Astrocyte of the spinal cord (primary cell): ENCODE measurements at regions not wholly inside any gene's neighbourhood (a gene's known extent, or its start where the extent isn't known, plus 50 kb on each side); places are given as distances from the start of the nearest gene placed in this dataset.

ENCODE experiments used
- DNase-seq: peaks from one replicate; pipeline ENCODE4 v3.0.0; 2011; ENCODE audit warnings: low read depth, low spot score
- H3K4me3 ChIP-seq: 2 replicates; pipeline ENCODE4 v1.5.1; 2011; ENCODE audit warnings: low read depth, mild to moderate bottlenecking, low read length, moderate library complexity
- CTCF ChIP-seq: IDR thresholded peaks from 2 replicates; pipeline ENCODE4 v1.5.1; 2012; ENCODE audit warnings: low read depth, mild to moderate bottlenecking, low read length, inconsistent platforms
- in situ Hi-C: cut with HindIII; loops from 2 replicates; pipeline ENCODE4 v1.10.0; 2017; ENCODE audit warnings: low sequenced_read_pairs

GRCh38 chr5:125883223-125883622, 540.0 kb upstream of the GRAMD2B start:
- in situ Hi-C loops, result no loop called here
- H3K4me3 ChIP-seq, result no peak overlapping the region
- no peak for TF ChIP-seq CTCF
- DNase-seq, result no peak

GRCh38 chr5:125888358-125888757, 534.9 kb upstream of the GRAMD2B start:
- H3K4me3 ChIP-seq, result no peak overlapping the region
- DNase-seq, result no peak
- no peak for TF ChIP-seq CTCF
- in situ Hi-C loops, result no loop called here

GRCh38 chr5:125890511-125890931, 532.7 kb upstream of the GRAMD2B start:
- no peak for DNase-seq
- no peak overlapping the region for H3K4me3 ChIP-seq
- in situ Hi-C loops, result no loop called here
- no peak for TF ChIP-seq CTCF

- peak; percentile 20 for DNase-seq
- H3K4me3 ChIP-seq, result no peak overlapping the region
- no peak for TF ChIP-seq CTCF
- in situ Hi-C loops, result no loop called here
Observed at GRCh38 chr5:125891061-125891725, 532.0 kb upstream of the GRAMD2B start.

- H3K4me3 ChIP-seq, result no peak overlapping the region
- peak; percentile 63 for DNase-seq
- in situ Hi-C loops, result no loop called here
- no peak for TF ChIP-seq CTCF
Observed at GRCh38 chr5:125894383-125894782, 528.8 kb upstream of the GRAMD2B start.

GRCh38 chr5:125896368-125896767, 526.8 kb upstream of the GRAMD2B start:
- TF ChIP-seq CTCF, result no peak
- no peak overlapping the region for H3K4me3 ChIP-seq
- DNase-seq, result no peak
- in situ Hi-C loops, result no loop called here
